H1 (cell line): ENCODE measurements at regions not wholly inside any gene's neighbourhood (a gene's known extent, or its start where the extent isn't known, plus 50 kb on each side); places are given as distances from the start of the nearest gene placed in this dataset.

Source experiments
- POLR2AphosphoS5 ChIP-seq: IDR thresholded peaks from 2 replicates; pipeline ENCODE4 v1.6.1; 2011; ENCODE audit warnings: low read depth, low read length
- TAF1 ChIP-seq: IDR thresholded peaks from 2 replicates; pipeline ENCODE4 v1.6.1; 2011; ENCODE audit warnings: mild to moderate bottlenecking, low read depth, low read length
- TF ChIP-seq, protein P1 (sequence below), 3 experiments: IDR thresholded peaks; 1 replicate in 2 of 3; 2 replicates in 1 of 3; pipeline versions ENCODE4 v1.5.1 to v1.6.1; 2011; ENCODE audit warnings: low read length in 3 of 3, mild to moderate bottlenecking in 3 of 3, inconsistent platforms in 2 of 3, low read depth in 1 of 3, moderate library complexity in 1 of 3; ENCODE audit not compliant: insufficient read depth in 1 of 3; ENCODE audit errors: control extremely low read depth in 1 of 3

DNA sequence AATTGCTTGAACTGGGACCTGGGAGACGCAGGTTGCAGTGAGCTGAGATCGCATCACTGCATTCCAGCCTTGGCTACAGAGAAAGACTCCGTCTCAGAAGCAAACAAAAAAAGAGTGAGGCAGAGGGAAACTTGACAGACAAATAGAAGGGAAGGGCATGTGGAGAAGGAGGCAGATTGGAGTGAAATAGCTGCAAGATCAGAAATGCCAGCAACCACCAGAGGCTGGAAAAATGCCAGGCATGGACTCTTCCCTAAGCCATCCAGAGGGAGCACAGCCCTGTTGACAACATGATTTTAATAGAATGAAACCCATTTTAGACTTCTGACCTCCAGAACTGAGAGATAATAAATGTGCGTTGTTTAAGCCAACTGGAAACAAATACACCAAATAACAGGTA, 447.2 kb upstream of the SPHKAP start:
- TF ChIP-seq, protein P1, sequence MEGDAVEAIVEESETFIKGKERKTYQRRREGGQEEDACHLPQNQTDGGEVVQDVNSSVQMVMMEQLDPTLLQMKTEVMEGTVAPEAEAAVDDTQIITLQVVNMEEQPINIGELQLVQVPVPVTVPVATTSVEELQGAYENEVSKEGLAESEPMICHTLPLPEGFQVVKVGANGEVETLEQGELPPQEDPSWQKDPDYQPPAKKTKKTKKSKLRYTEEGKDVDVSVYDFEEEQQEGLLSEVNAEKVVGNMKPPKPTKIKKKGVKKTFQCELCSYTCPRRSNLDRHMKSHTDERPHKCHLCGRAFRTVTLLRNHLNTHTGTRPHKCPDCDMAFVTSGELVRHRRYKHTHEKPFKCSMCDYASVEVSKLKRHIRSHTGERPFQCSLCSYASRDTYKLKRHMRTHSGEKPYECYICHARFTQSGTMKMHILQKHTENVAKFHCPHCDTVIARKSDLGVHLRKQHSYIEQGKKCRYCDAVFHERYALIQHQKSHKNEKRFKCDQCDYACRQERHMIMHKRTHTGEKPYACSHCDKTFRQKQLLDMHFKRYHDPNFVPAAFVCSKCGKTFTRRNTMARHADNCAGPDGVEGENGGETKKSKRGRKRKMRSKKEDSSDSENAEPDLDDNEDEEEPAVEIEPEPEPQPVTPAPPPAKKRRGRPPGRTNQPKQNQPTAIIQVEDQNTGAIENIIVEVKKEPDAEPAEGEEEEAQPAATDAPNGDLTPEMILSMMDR (IDR thresholded peaks at IDR 0.05; ENCODE audit: control extremely low read depth in 1 of 3, insufficient read depth in 1 of 3, low read depth in 1 of 3, low read length in 3 of 3): no peak
- TF ChIP-seq TAF1: no peak
- TF ChIP-seq POLR2AphosphoS5: no peak
